Neuronal stem cell (in vitro differentiated cells): ENCODE measurements at regions not wholly inside any gene's neighbourhood (a gene's known extent, or its start where the extent isn't known, plus 50 kb on each side); places are given as distances from the start of the nearest gene placed in this dataset.
A peak's percentile ranks its signal among the peaks of the same experiment; 100 is the strongest.

Experiments
- DNase-seq: peaks from one replicate; pipeline ENCODE4 v3.0.0-alpha.2; 2013; ENCODE audit warnings: low spot score
- H2AFZ ChIP-seq: one replicate; pipeline ENCODE4 v1.6.1; 2013; ENCODE audit warnings: mild to moderate bottlenecking, low read length, inconsistent platforms
- H2AK5ac ChIP-seq: 2 replicates; pipeline ENCODE4 v1.6.1; 2013; ENCODE audit warnings: low read depth, mild to moderate bottlenecking, inconsistent platforms, low read length, moderate library complexity, mixed read lengths
- H2BK120ac ChIP-seq: 2 replicates; pipeline ENCODE4 v1.6.1; 2013; ENCODE audit warnings: low read depth, mild to moderate bottlenecking, inconsistent platforms, low read length, moderate library complexity, mixed read lengths
- H2BK12ac ChIP-seq: one replicate; pipeline ENCODE4 v1.6.1; 2013; ENCODE audit warnings: low read length, inconsistent platforms
- H2BK15ac ChIP-seq: 2 replicates; pipeline ENCODE4 v1.6.1; 2013; ENCODE audit warnings: mild to moderate bottlenecking, low read length, inconsistent platforms, mixed read lengths
- H2BK5ac ChIP-seq: one replicate; pipeline ENCODE4 v1.6.1; 2013; ENCODE audit warnings: inconsistent platforms, mild to moderate bottlenecking, low read length, moderate library complexity
- H3K14ac ChIP-seq: one replicate; pipeline ENCODE4 v1.6.1; 2013; ENCODE audit warnings: low read length, inconsistent platforms
- H3K18ac ChIP-seq: 2 replicates; pipeline ENCODE4 v1.6.1; 2013; ENCODE audit warnings: low read length, inconsistent platforms
- H3K23ac ChIP-seq: 2 replicates; pipeline ENCODE4 v1.6.1; 2013; ENCODE audit warnings: low read depth, mild to moderate bottlenecking, mixed read lengths, low read length, inconsistent platforms; ENCODE audit not compliant: poor library complexity
- H3K27ac ChIP-seq: replicated peaks from 3 replicates; pipeline ENCODE4 v1.5.1; 2013; ENCODE audit warnings: low read length, inconsistent platforms
- H3K27me3 ChIP-seq, 3 experiments: 2 replicates each; pipeline ENCODE4 v1.6.1; 2013; ENCODE audit warnings: low read length in 3 of 3, mild to moderate bottlenecking in 2 of 3, inconsistent platforms in 1 of 3, low read depth in 1 of 3, mixed read lengths in 1 of 3, moderate library complexity in 1 of 3; ENCODE audit not compliant: control insufficient read depth in 3 of 3, insufficient read depth in 3 of 3
- H3K36me3 ChIP-seq, 2 donors: replicated peaks in 1 of 2; 2 replicates each; pipeline ENCODE4 v1.6.1; 2013; ENCODE audit warnings: low read length in 2 of 2; ENCODE audit not compliant: control insufficient read depth in 2 of 2, insufficient read depth in 2 of 2
- H3K4ac ChIP-seq: 2 replicates; pipeline ENCODE4 v1.6.1; 2013; ENCODE audit warnings: inconsistent platforms, mild to moderate bottlenecking, low read length, moderate library complexity
- H3K4me1 ChIP-seq, 2 donors: 1 replicate in 1 of 2; 2 replicates in 1 of 2; pipeline ENCODE4 v1.6.1; 2013; ENCODE audit warnings: low read length in 2 of 2, low read depth in 1 of 2; ENCODE audit not compliant: control insufficient read depth in 2 of 2, insufficient read depth in 1 of 2
- H3K4me2 ChIP-seq: one replicate; pipeline ENCODE4 v1.6.1; 2013; ENCODE audit warnings: mild to moderate bottlenecking, low read length, inconsistent platforms; ENCODE audit not compliant: insufficient read depth, poor library complexity, severe bottlenecking
- H3K4me3 ChIP-seq, 2 donors: 2 replicates each; pipeline ENCODE4 v1.5.1; 2013; ENCODE audit warnings: low read length in 2 of 2, mild to moderate bottlenecking in 2 of 2, inconsistent platforms in 1 of 2, moderate library complexity in 1 of 2
- H3K79me1 ChIP-seq: one replicate; pipeline ENCODE4 v1.6.1; 2013; ENCODE audit warnings: low read depth, mild to moderate bottlenecking, inconsistent platforms, low read length, moderate library complexity
- H3K9ac ChIP-seq: one replicate; pipeline ENCODE4 v1.6.1; 2013; ENCODE audit warnings: mild to moderate bottlenecking, low read depth, low read length, inconsistent platforms; ENCODE audit not compliant: poor library complexity
- H3K9me3 ChIP-seq, 2 donors: replicated peaks in 1 of 2; 2 replicates each; pipeline versions ENCODE3 to v1.6.1; 2013; ENCODE audit warnings: low read length in 2 of 2, mild to moderate bottlenecking in 2 of 2, inconsistent platforms in 1 of 2, low read depth in 1 of 2, mixed read lengths in 1 of 2, moderate library complexity in 1 of 2; ENCODE audit not compliant: control insufficient read depth in 2 of 2, insufficient read depth in 1 of 2
- H4K8ac ChIP-seq: one replicate; pipeline ENCODE4 v1.6.1; 2013; ENCODE audit warnings: low read depth, mild to moderate bottlenecking, inconsistent platforms, low read length, moderate library complexity
- H4K91ac ChIP-seq: one replicate; pipeline ENCODE4 v1.6.1; 2013; ENCODE audit warnings: low read length, low read depth, mild to moderate bottlenecking, inconsistent platforms; ENCODE audit not compliant: poor library complexity
- WGBS, 2 donors: extraction: QIAGEN DNeasy Blood & Tissue Kit; methylation state at CpG; one replicate each; pipeline ENCODE4 v1.1.7; 2013; ENCODE audit warnings: missing lambda C conversion rate in 2 of 2, mixed read lengths in 1 of 2; ENCODE audit not compliant: insufficient read length in 2 of 2, insufficient replicate concordance in 1 of 2; ENCODE audit errors: extremely low coverage in 2 of 2; 5-methylcytosine and 5-hydroxymethylcytosine counted together

DNA sequence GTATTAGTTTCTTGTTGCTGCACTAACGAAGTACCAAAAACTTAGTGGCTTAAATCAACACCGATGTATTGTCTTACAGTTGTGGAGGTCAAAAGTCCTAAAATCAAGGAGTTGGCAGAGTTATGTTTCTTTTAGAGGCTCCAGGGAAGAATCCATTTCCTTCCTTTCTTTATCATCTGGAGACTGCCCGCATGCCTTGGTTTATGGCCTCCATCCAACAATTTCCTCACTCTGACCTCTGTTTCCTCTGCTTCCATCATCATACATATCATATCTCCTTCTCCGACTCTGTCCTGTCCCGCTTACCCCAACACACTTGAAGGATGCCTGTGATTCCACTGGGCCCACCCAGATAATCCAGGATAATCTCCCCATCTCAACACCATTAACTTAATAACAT lies 627.8 kb downstream of the KCNJ2 start:
- no peak overlapping the region for H3K9ac ChIP-seq
- no CpG with 5 or more reads among the region's 5 CpGs for WGBS, 2 donors
- H3K27me3 ChIP-seq, result no peaks in the 10 kb centered on the region

DNA sequence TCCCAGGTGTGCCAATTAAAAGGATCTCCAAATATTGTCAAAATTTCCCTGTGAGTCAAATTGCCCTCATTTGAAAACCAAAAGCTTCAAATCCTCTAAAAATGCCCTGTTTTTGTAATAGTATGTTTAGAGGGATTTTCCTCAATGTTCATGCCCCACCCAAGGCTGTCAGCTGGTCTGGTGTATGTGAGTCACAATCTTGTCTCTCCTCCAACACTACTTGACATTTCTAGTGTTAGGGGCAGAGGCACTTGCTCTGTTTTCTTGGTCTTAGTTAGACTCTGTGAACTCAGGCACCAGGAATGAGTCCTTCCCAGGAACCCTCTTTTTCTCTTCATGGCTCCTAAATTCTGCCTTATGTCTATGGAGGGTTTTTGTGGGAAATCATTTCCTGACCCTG lies 634.8 kb downstream of the KCNJ2 start:
- DNase-seq, result no peak
- Histone ChIP-seq H2BK120ac (no peak overlapping the region), H3K36me3 (no peaks in the 10 kb centered on the region), H2AK5ac (no peak overlapping the region), H2BK12ac (no peak overlapping the region), H3K79me1 (no peaks in the 10 kb centered on the region), H3K18ac (no peak overlapping the region), H3K4me2 (no peak overlapping the region), H3K14ac (no peak overlapping the region), H3K27me3 (no peaks in the 10 kb centered on the region), H3K23ac (no peak overlapping the region), H3K27ac (no peak overlapping the region), H2AFZ (no peak overlapping the region), H3K4me3 (no peak overlapping the region), H4K8ac (no peak overlapping the region), H4K91ac (no peak overlapping the region), H2BK15ac (no peak overlapping the region), H3K4ac (no peak overlapping the region), H3K4me1 (no peaks in the 10 kb centered on the region), H2BK5ac (no peak overlapping the region), H3K9me3 (peaks cover 0 to 5% of the 10 kb centered on the region in 2 donors), H3K9ac (no peak overlapping the region)

More for the DNA sequence above, 627.8 kb downstream of the KCNJ2 start:
- no peak for DNase-seq
- peaks cover 0 to 7% of the 10 kb centered on the region in 2 donors for H3K4me1 ChIP-seq
- H4K8ac ChIP-seq, result no peak overlapping the region
- H3K18ac ChIP-seq, result no peak overlapping the region
- H3K4ac ChIP-seq, result no peak overlapping the region
- H2BK5ac ChIP-seq, result no peak overlapping the region
- H2AK5ac ChIP-seq, result no peak overlapping the region
- no peak overlapping the region for H2BK12ac ChIP-seq
- no peak overlapping the region for H2BK120ac ChIP-seq
- H2AFZ ChIP-seq, result no peak overlapping the region
- H3K36me3 ChIP-seq, result no peaks in the 10 kb centered on the region
- no peaks in the 10 kb centered on the region for H3K79me1 ChIP-seq
- H3K27ac ChIP-seq, result no peak overlapping the region
- no peak overlapping the region for H3K4me2 ChIP-seq
- H3K23ac ChIP-seq, result no peak overlapping the region
- H2BK15ac ChIP-seq, result no peak overlapping the region
- no peak overlapping the region for H4K91ac ChIP-seq
- peaks cover 0 to 6% of the 10 kb centered on the region in 2 donors for H3K9me3 ChIP-seq
- H3K4me3 ChIP-seq, result no peak overlapping the region
- H3K14ac ChIP-seq, result no peak overlapping the region

DNA sequence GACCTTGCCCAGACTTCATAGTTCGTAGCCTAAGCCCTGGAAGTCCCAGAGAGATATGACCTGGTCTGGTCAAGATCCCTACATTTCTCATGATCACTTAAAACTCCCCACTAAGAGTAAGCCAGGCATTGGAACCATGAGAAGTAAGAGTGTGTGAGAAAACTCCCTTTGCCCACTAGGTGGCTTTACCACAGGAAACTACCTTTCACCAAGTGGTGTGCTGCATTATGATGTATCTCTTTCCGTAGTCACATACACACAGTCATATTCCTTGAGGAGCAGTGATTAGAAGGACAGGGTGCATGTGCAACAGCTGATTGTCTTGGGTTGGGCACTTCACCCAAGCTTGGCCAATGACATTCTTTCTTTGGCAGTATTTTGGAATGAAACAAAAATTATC lies 639.3 kb downstream of the KCNJ2 start:
- H3K4me3 ChIP-seq, result no peak overlapping the region
- no peak overlapping the region for H3K27ac ChIP-seq
- H3K18ac ChIP-seq, result no peak overlapping the region
- H3K9ac ChIP-seq, result no peak overlapping the region
- no peak overlapping the region for H2BK5ac ChIP-seq
- H3K4me2 ChIP-seq, result no peak overlapping the region
- no peak overlapping the region for H2BK15ac ChIP-seq
- no peak overlapping the region for H2BK12ac ChIP-seq
- H3K27me3 ChIP-seq, result no peaks in the 10 kb centered on the region
- H3K79me1 ChIP-seq, result no peaks in the 10 kb centered on the region
- no peak for DNase-seq
- no peak overlapping the region for H3K14ac ChIP-seq
- H2BK120ac ChIP-seq, result no peak overlapping the region
- no peaks in the 10 kb centered on the region for H3K36me3 ChIP-seq
- no peak overlapping the region for H2AFZ ChIP-seq
- no CpG with 5 or more reads among the region's 2 CpGs for WGBS, 2 donors
- no peaks in the 10 kb centered on the region for H3K4me1 ChIP-seq
- no peak overlapping the region for H4K8ac ChIP-seq
- no peak overlapping the region for H4K91ac ChIP-seq
- H3K9me3 ChIP-seq, result no peaks in the 10 kb centered on the region
- no peak overlapping the region for H3K4ac ChIP-seq
- no peak overlapping the region for H3K23ac ChIP-seq
- no peak overlapping the region for H2AK5ac ChIP-seq

DNA sequence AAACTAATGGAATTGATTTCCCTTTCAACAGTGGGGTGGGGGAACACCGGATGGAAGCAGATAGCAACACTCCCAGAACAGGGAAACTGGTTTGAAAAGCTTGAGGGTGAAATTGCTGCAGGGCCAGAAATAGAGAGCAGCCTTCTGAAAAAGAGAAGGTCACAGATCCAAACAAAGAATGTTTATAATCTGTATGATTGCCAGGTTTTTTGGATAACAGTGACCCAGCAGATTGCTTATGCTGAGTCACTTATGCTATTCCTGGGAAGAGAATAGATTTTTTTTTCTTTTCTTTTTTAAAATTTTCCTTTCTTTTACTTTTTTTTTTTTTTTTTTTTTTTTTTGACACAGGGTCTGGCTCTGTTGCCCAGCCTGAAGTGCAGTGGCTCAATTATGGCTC lies 641.3 kb downstream of the KCNJ2 start:
- Histone ChIP-seq H2BK12ac (no peak overlapping the region), H3K27me3 (no peaks in the 10 kb centered on the region), H2AFZ (peak overlapping the region; percentile 28), H4K8ac (no peak overlapping the region), H4K91ac (no peak overlapping the region), H3K4me3 (no peak overlapping the region), H3K4me1 (no peaks in the 10 kb centered on the region), H3K9ac (no peak overlapping the region), H2BK15ac (no peak overlapping the region), H3K79me1 (no peaks in the 10 kb centered on the region), H3K18ac (no peak overlapping the region), H3K4ac (no peak overlapping the region), H2BK5ac (no peak overlapping the region), H2AK5ac (no peak overlapping the region), H3K36me3 (no peaks in the 10 kb centered on the region), H3K27ac (no peak overlapping the region), H2BK120ac (no peak overlapping the region), H3K9me3 (no peaks in the 10 kb centered on the region), H3K23ac (no peak overlapping the region), H3K4me2 (no peak overlapping the region), H3K14ac (no peak overlapping the region)
- no CpG with 5 or more reads among the region's 1 CpG for WGBS, 2 donors
- DNase-seq, result no peak
